Progenitor cell of endocrine pancreas (in vitro differentiated cells): ENCODE measurements at regions not wholly inside any gene's neighbourhood (a gene's known extent, or its start where the extent isn't known, plus 50 kb on each side); places are given as distances from the start of the nearest gene placed in this dataset.

Source experiments
- DNase-seq: peaks from one replicate; pipeline ENCODE4 v3.0.0; 2021; ENCODE audit warnings: low spot score; ENCODE audit not compliant: unreplicated experiment
- H3K27ac Mint-ChIP-seq: 2 replicates; pipeline ENCODE4 v1.8.0; 2021; ENCODE audit warnings: mild to moderate bottlenecking, moderate library complexity, mixed read lengths
- H3K27me3 Mint-ChIP-seq: 2 replicates; pipeline ENCODE4 v1.8.0; 2021; ENCODE audit warnings: mixed read lengths
- H3K36me3 Mint-ChIP-seq: 2 replicates; pipeline ENCODE4 v1.8.0; 2022; ENCODE audit warnings: mixed read lengths; ENCODE audit not compliant: insufficient read depth
- H3K4me1 Mint-ChIP-seq: 2 replicates; pipeline ENCODE4 v1.8.0; 2021; ENCODE audit warnings: low read depth, mixed read lengths
- H3K4me3 Mint-ChIP-seq: 2 replicates; pipeline ENCODE4 v1.8.0; 2021; ENCODE audit warnings: low read depth, mild to moderate bottlenecking, moderate library complexity, mixed read lengths
- H3K9me3 Mint-ChIP-seq: 2 replicates; pipeline ENCODE4 v1.8.0; 2021; ENCODE audit warnings: low read depth, mixed read lengths
- CTCF ChIP-seq: fragments of 200-600 bp; sonication (generic); IDR thresholded peaks from one replicate; pipeline ENCODE4 v1.5.0; 2021; ENCODE audit warnings: antibody characterized with exemption, mild to moderate bottlenecking; ENCODE audit not compliant: unreplicated experiment

DNA sequence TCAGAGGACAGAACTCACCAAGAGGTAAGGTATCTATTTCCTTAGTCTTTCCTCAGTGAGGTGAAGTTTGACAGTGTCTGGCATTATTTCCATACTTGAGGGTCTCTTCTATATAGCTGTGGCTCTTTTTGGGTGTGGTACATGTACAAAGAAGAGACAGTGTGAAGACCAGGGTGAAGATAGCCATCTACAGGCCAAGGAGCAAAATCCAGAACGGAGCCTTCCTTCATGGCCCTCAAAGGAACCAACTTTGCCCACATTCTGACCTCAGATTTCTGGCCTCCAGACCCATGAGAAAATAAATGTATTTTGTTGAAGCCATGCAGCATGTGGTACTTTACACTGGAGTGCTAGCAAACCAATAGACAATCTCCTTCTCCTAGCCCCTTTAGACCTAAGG, 858.5 kb upstream of the B3GALT2 start:
- no peak for TF ChIP-seq CTCF
- no peak overlapping the region for H3K27ac Mint-ChIP-seq
- no peak for DNase-seq
- H3K36me3 Mint-ChIP-seq, result no peaks in the 10 kb centered on the region
- H3K9me3 Mint-ChIP-seq, result no peaks in the 10 kb centered on the region
- H3K4me3 Mint-ChIP-seq, result no peak overlapping the region
- no peaks in the 10 kb centered on the region for H3K4me1 Mint-ChIP-seq
- H3K27me3 Mint-ChIP-seq, result no peaks in the 10 kb centered on the region

DNA sequence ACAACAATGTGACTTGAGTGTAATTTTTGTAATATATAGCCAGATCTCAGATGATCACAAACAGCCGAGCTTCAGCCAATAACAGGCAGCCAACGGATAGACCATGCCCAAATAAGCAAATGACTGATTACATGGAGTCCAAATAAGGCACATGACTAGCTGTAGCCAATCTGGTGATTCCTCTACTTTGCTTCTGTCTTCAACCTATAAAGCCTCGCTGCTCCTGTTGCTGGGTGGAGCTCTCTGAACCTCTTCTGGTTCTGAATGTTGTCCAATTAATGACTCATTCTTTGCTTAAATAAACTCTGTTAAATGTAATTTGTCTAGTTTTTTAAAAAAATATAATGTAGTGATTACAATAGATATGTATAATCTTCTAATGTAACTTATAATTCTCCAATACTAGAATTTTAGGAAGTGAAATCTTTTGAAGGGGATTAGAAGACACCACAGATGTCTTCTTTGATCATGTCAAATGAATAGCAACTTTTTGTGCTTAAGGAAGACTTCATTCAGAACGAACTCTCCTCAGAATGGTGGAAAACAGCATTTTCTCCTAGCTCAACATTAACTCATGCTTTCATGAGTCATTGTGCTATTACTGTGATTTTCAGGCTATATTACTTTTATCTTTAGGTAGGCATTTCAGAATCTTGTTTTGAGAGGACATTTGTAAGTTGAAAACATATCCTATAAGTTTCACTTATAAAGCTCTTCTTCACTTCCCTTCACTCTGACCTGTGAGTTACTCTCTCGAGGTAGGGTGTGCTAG, 857.8 kb upstream of the B3GALT2 start:
- Mint-ChIP-seq H3K9me3 (no peaks in the 10 kb centered on the region), H3K27me3 (no peaks in the 10 kb centered on the region), H3K27ac (no peak overlapping the region), H3K4me3 (no peak overlapping the region), H3K4me1 (no peaks in the 10 kb centered on the region), H3K36me3 (no peaks in the 10 kb centered on the region)
- DNase-seq, result no peak
- TF ChIP-seq CTCF, result no peak

DNA sequence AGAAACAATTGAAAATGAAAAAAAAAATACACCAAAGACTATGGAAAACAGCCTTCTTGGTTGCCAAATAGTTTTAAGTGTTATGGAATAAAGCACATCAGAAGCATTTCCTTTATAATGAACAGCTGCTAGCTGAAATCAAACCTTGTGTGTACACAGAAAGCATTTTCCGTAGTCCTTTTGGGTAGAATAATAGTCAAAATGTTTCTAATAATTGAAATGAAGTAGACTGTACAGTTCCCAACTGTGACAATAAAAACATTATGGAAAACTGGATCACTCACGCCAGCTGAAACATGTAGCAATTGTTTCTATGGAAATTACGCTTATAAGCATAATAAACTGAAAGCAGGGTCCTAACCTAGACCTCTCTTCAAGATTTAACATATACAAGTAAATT, 856.3 kb upstream of the B3GALT2 start:
- H3K9me3 Mint-ChIP-seq, result no peaks in the 10 kb centered on the region
- H3K27ac Mint-ChIP-seq, result no peak overlapping the region
- H3K36me3 Mint-ChIP-seq, result no peaks in the 10 kb centered on the region
- no peak overlapping the region for H3K4me3 Mint-ChIP-seq
- TF ChIP-seq CTCF, result no peak
- H3K27me3 Mint-ChIP-seq, result no peaks in the 10 kb centered on the region
- DNase-seq, result no peak
- no peaks in the 10 kb centered on the region for H3K4me1 Mint-ChIP-seq

- no peak for TF ChIP-seq CTCF
- DNase-seq, result no peak
- Mint-ChIP-seq H3K27ac (no peak overlapping the region), H3K27me3 (no peaks in the 10 kb centered on the region), H3K4me3 (no peak overlapping the region), H3K9me3 (peaks cover 1% of the 10 kb centered on the region), H3K4me1 (no peaks in the 10 kb centered on the region), H3K36me3 (no peaks in the 10 kb centered on the region)
Observed at GRCh38 chr1:194040496-194040895, 854.1 kb upstream of the B3GALT2 start.

GRCh38 chr1:194039578-194039977, 853.2 kb upstream of the B3GALT2 start:
- Mint-ChIP-seq H3K36me3 (no peaks in the 10 kb centered on the region), H3K27me3 (no peaks in the 10 kb centered on the region), H3K4me1 (no peaks in the 10 kb centered on the region), H3K27ac (no peak overlapping the region), H3K9me3 (peaks cover 6% of the 10 kb centered on the region), H3K4me3 (no peak overlapping the region)
- no peak for DNase-seq
- no peak for TF ChIP-seq CTCF
